HG02642 (cell line): ENCODE measurements at regions not wholly inside any gene's neighbourhood (a gene's known extent, or its start where the extent isn't known, plus 50 kb on each side); places are given as distances from the start of the nearest gene placed in this dataset.

Experiments
- ATAC-seq: cut with Tn5 transposase; IDR thresholded peaks from one replicate; pipeline ENCODE4 v1.9.1; 2021; ENCODE audit warnings: mild to moderate bottlenecking; ENCODE audit not compliant: unreplicated experiment, poor library complexity

DNA sequence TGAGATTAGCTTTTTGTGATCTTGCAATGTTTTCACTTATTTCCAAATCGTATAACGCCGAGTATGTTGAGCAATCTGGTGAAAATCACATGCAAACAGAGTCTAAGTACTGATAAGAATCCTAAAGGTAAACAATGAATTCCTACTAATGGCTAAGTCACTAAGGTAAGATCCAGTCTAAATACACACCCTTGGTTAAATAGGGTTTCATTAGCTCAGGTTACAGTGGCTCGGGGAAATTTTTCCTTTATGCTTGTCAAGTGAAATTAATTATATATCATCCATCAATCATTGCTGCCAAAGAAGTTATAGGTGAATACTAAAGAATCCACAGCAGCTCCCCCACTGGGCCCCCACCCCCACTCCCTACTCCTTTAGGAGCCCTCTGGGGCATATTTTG lies 139.3 kb downstream of the SOX2 start:
- ATAC-seq: no peak

- no peak for ATAC-seq
These were observed 144.1 kb downstream of the SOX2 start for GRCh38 chr3:181855825-181856224.

DNA sequence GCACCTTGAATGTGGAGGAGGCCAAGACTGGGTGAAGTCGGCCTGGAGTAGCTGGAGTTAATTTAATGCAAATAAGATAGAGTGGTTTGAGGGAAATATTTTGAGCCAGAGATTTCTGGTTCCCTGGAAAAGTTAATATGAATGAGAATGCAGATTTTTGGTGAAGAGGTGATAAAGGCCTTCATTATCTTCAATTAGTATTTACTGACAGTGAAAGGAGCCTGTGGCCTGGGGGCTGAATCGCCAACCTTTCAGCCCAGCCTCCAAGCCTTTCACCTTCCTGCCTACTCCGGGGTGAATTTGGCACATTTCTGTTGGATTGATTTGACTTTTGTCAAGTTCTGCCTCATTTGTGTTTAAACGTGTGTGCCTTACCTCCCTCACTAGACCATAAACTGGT lies 147.8 kb downstream of the SOX2 start:
- no peak for ATAC-seq

GRCh38 chr3:181860235-181860634 lies 148.5 kb downstream of the SOX2 start:
- ATAC-seq: no peak

- no peak for ATAC-seq
These were observed 150.8 kb downstream of the SOX2 start for GRCh38 chr3:181862502-181862901.

DNA sequence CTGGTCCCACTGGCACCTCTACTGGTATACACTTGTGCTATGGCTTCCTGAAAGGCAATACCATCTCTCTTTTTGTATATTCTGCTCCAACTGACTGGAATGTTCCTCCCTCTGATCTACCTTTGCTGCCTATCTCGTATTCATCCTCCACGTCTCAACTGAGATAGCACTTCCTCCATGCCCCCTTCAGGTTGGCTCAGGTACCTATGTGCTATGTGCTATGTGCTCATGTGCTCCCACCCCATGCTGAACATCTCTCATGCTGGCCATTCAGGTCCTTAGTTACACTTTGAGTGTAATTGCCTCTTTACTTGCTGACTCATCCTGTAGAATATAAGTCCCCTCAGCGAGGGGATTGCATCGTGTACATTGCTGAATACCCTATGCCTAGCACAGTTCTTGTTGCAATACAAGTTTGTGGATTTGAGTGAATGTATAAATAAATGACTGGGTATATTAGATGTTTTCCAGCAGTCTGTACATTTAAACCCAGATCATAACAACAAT lies 156.9 kb downstream of the SOX2 start:
- no peak for ATAC-seq

DNA sequence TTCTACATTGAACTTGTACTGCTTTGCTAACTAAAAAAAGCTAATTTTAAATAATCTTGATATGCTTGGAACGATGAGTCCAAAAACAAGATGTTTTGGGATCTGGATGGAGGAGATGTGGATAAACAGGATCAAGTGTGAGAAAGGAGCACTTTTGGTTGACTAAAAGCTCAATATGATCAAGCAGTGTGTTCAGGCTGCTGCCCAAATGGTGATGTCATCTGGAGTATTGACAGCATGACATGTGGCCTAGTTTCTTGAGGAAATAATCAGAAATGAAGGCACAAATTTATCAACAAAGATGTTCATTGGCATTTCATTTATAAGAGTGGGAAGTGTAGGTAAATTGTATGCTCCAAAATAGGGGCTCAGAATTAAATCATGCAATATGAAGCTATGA lies 161.2 kb downstream of the SOX2 start:
- ATAC-seq: no peak

DNA sequence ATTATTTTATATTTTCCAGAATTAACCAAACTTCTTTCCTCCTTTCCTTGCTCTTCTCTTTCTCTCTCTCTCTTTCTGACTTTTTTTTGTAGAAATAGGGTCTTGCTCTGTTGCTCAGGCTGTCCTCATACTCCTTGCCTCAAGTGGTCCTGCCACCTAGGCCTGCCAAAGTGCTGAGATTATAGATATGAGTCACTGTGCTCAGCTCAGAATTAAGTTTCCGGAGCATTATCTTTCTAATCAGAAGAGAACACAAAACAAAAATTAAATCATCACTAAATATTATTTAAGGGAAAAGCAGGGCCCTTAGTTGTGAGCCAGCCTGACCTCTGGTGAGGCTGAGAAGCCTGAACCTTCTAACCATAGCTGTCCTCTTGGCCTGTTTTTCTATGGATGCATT lies 168.2 kb downstream of the SOX2 start:
- no peak for ATAC-seq

DNA sequence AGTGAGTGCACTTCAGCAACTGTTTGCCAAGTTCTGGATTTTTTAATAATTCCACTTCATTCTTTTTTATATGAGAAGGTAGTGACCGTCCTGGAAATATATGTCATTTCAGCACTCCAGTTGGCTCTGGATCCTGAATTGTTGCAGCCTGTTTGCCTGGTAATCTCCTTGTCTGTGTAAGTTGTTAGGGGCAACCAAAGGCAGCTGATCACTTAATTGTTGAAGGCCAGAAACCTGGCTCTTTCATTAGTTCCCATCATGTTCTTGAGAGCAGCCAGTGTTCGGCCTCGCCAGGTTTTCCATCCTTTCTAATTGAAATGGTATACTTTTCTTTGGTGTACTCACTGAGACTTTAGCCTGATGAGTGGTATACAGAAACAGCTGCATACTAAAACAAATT lies 168.6 kb downstream of the SOX2 start:
- ATAC-seq: no peak

DNA sequence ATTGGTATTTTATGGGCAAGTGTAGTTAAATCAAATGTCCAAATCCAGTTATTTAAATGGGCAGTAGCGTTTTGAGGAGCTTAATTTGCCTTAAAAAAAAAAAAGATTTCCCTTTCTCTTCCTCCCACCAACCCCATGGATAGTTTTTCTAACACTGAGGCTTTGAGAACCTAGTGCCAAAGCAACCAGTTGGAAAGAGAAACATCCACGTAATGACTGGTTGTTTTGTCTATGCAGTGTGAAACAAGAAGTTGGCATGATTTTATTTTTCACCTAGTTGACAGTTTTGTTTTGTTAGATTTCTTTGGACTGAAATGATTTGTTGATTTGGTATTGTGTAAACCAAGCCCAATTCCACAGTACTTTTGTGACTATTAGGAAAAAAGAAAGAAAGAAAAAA lies 170.0 kb downstream of the SOX2 start:
- no peak for ATAC-seq

DNA sequence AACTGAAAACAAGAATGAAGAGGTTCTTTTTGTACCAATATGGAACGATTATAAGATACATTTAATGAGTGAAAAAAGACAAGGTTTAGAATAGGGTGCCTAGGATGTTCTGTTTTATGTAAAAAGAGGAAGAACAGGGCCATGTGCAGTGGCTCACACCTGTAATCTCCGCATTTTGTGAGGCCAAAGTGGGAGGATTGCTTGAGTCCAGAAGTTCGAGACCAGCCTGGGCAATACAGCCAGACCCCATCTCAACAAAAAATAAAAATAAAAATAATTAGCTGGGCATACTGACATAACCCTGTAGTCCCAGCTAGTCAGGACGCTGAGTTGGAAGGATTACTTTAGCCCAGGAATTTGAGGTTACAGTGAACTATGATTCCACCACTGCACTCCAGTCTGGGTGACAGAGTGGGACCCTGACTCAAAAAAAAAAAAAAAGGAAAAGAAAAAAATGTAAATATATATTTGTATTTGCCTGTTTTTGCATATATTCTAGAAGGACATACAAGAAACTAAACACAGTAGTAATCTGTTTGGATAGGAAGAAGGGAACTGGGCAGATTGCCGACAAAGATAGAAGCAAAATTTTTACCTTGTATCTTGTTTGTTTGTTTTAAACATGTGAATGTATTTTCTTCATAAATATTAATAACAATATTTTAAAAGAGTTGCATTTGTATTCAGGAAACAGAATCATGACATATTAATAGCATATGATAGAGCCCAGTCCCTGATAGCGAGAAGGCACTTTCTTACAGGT lies 174.3 kb downstream of the SOX2 start:
- no peak for ATAC-seq

- no peak for ATAC-seq
These were observed 175.0 kb downstream of the SOX2 start for GRCh38 chr3:181886676-181887075.

DNA sequence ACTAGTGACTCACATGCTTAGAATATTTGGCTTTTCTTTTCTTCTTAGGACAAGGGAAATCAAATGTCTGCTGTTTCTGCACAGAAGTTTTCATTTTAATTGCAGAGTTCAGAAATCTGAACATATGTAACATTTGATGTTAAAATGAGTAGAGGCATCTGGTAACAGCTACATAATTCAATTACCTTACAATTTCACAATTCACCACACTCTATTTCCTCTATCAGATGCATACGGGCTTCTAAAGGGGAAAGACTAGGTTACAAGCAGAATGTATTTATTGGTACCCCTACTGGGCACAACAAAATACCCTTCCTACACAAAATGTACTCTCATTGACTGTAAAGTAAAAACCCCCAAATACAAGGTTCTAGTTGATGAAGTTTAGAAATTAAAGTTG lies 176.0 kb downstream of the SOX2 start:
- ATAC-seq: no peak

DNA sequence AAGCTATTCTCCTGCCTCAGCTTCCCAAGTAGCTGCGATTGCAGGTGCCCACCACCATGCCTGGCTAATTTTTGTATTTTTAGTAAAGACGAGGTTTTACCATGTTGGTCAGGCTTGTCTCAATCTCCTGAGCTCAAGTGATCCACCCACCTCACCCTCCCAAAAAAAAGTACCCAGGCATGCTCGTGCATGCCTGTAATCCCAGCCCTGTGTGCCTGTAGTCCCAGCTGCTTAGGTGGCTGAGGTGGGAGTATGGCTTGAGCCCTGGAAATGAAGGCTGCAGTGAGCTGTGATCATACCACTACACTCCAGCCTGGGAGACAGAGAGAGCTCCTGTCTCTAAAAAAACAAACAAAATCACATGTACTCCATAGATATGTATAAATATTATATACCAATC lies 176.5 kb downstream of the SOX2 start:
- no peak for ATAC-seq

- no peak for ATAC-seq
These were observed 181.1 kb downstream of the SOX2 start for GRCh38 chr3:181892848-181893247.

GRCh38 chr3:181896605-181897004 lies 184.9 kb downstream of the SOX2 start:
- ATAC-seq: peak; percentile 33

DNA sequence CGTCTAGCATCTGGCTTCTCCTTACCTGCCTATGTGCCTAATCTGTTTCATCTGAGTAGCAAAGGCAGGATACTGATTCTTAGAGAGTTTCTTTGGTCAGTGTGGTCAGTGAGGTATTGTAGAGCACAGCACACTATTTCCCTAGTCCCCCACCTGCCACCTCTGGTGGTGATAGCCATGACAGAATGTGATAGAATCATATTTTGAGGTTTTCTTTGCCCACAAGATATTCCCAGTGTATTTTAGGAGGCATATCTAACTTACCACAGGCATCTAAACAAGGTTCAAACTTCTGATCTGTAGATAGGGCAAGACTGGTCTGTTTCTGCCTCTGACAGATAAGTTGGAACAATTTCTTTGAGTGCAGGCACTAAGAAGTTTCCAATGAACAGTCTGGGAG lies 188.0 kb downstream of the SOX2 start:
- no peak for ATAC-seq

GRCh38 chr3:181901626-181902025 lies 189.9 kb downstream of the SOX2 start:
- ATAC-seq: no peak

DNA sequence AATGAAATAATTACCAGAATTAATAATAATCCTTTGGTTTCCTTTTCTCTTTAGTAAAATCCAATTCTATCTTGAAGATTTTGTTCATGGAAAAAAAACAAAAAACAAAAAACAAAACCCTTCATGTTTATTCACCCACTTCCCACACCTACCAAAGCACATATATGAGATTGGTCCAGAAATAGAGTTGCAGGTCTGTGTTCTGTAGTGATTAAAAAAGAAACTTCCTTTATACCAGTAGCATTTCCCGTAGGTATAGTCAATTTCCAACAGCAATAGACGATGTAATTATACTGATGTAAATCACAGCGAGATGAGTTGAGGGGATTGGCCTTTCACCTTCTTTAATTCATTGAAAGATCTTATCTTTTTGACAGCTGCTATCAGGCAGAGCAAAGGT lies 194.6 kb downstream of the SOX2 start:
- no peak for ATAC-seq

- no peak for ATAC-seq
These were observed 197.5 kb downstream of the SOX2 start for GRCh38 chr3:181909241-181909640.

DNA sequence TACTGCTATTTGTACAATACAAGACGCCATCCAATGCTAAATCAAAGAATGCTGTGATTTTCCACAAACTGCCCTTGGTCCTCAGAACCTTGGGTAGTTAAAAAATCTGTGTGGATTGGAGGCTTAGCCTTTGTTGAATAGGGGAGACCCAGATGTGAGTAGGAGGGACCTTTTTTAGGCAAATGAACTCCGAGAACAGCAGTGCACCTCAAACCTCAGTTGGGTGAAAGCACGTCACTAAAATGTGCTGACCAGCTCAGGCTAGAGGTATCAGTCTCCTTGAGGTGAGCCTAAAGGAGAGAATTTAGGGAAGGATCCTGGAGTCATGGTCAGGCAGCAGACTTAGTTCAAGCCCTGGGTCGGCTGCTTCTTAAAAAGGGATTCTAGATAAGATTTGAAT lies 200.7 kb downstream of the SOX2 start:
- ATAC-seq: peak; percentile 61

DNA sequence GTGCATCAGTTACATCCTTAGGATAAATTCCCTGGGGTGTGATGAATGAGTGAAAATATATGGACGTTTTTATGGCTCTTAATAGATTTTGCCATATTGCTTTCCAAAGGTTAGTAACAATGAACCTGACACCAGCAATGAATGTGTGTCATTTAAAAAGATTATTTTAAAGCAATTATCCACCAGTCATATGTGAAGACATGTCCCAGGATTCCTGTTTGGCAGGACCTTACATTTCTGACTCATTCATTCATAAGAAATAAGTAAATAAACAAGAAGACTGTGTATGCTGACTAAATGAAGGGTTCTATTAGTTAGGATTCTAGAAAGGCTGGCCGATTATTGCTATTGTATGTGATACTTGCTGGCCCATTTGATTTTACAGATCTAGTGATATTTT lies 201.5 kb downstream of the SOX2 start:
- no peak for ATAC-seq
